Gastrocnemius medialis (tissue), 4 donors: ENCODE measurements at regions not wholly inside any gene's neighbourhood (a gene's known extent, or its start where the extent isn't known, plus 50 kb on each side); places are given as distances from the start of the nearest gene placed in this dataset.

Experiments
- ATAC-seq, 2 donors: fragments of 150-250 bp; one replicate each; pipeline ENCODE4 v1.9.1; 2016
- DNase-seq, 2 donors: peaks; one replicate each; pipeline ENCODE4 v3.0.0-alpha.2; 2019
- H3K27ac ChIP-seq, 4 donors: fragments of 200-600 bp; sonication (generic); 1 replicate in 1 of 4; 2 replicates in 3 of 4; pipeline ENCODE4 v1.5.1; 2016 to 2018; ENCODE audit warnings: mild to moderate bottlenecking in 2 of 4, moderate library complexity in 1 of 4
- H3K27me3 ChIP-seq, 3 donors: fragments of 200-600 bp; sonication (generic) in 2 of 3; 1 replicate in 1 of 3; 2 replicates in 2 of 3; pipeline versions ENCODE4 v1.5.1 to v1.6.0; 2016 to 2019; ENCODE audit warnings: mild to moderate bottlenecking in 1 of 3, moderate library complexity in 1 of 3
- H3K36me3 ChIP-seq, 2 donors: fragments of 200-600 bp; sonication (generic) in 1 of 2; one replicate each; pipeline ENCODE4 v1.5.1; 2017 to 2018
- H3K4me1 ChIP-seq, 2 donors: fragments of 200-600 bp; sonication (generic) in 1 of 2; one replicate each; pipeline ENCODE4 v1.5.1; 2016 to 2017; ENCODE audit warnings: mild to moderate bottlenecking in 2 of 2
- H3K4me3 ChIP-seq, 4 donors: fragments of 200-600 bp; sonication (generic) in 3 of 4; 1 replicate in 1 of 4; 2 replicates in 3 of 4; pipeline ENCODE4 v1.5.1; 2016 to 2019; ENCODE audit warnings: mild to moderate bottlenecking in 2 of 4
- H3K9me3 ChIP-seq, 3 donors: fragments of 200-600 bp; sonication (generic) in 2 of 3; 1 replicate in 1 of 3; 2 replicates in 2 of 3; pipeline ENCODE4 v1.5.1; 2016 to 2019
- CTCF ChIP-seq, 5 experiments: fragments of 450-650 bp in 3 of 5; fragments of 200-600 bp in 2 of 5; sonication (generic) in 2 of 5; IDR thresholded peaks in 4 of 5; conservative IDR thresholded peaks in 1 of 5; 1 replicate in 4 of 5; 2 replicates in 1 of 5; pipeline ENCODE4 v1.5.1; 2016 to 2019; ENCODE audit warnings: antibody characterized with exemption in 5 of 5, mild to moderate bottlenecking in 3 of 5, moderate library complexity in 3 of 5
- POLR2A ChIP-seq, 2 donors: fragments of 450-650 bp; IDR thresholded peaks; one replicate each; pipeline ENCODE4 v1.6.1; 2017; ENCODE audit warnings: antibody characterized with exemption in 2 of 2, mild to moderate bottlenecking in 2 of 2, moderate library complexity in 2 of 2
- in situ Hi-C, 4 donors: fragments of 200-750 bp; cut with MboI; loops; one replicate each; pipeline versions ENCODE4 v1.15.0 to v1.8.0; 2017; ENCODE audit warnings: low sequenced_read_pairs in 4 of 4
- intact Hi-C: fragments of 100-400 bp; cut with DNase I; formaldehyde crosslinking; loops from one replicate; pipeline ENCODE4 v1.15.1; 2023; ENCODE audit warnings: low total_unique reads

GRCh38 chr10:108307250-108307924 lies 1142.9 kb upstream of the SORCS1 start:
- H3K4me3 ChIP-seq: no peak overlapping the region
- H3K9me3 ChIP-seq: no peaks in the 10 kb centered on the region
- DNase-seq: no peak
- no peaks in the 10 kb centered on the region for H3K4me1 ChIP-seq
- TF ChIP-seq CTCF (IDR thresholded peaks at IDR 0.05 in 4 of 5, conservative IDR thresholded peaks at IDR 0.05 in 1 of 5) (no peak), POLR2A (IDR thresholded peaks at IDR 0.05) (no peak)
- no peaks in the 10 kb centered on the region for H3K36me3 ChIP-seq
- no peak for ATAC-seq
- no peaks in the 10 kb centered on the region for H3K27me3 ChIP-seq
- intact Hi-C loops: no loop called here
- in situ Hi-C loops: no loop called here
- no peak overlapping the region for H3K27ac ChIP-seq

GRCh38 chr10:108303149-108303548 lies 1138.6 kb upstream of the SORCS1 start:
- DNase-seq (no peak), ATAC-seq (no peak)
- in situ Hi-C loops (no loop called here), intact Hi-C loops (no loop called here)
- Histone ChIP-seq H3K27ac (no peak overlapping the region), H3K9me3 (no peaks in the 10 kb centered on the region), H3K4me1 (no peaks in the 10 kb centered on the region), H3K4me3 (no peak overlapping the region), H3K36me3 (no peaks in the 10 kb centered on the region), H3K27me3 (no peaks in the 10 kb centered on the region)
- TF ChIP-seq POLR2A (IDR thresholded peaks at IDR 0.05) (no peak), CTCF (IDR thresholded peaks at IDR 0.05 in 4 of 5, conservative IDR thresholded peaks at IDR 0.05 in 1 of 5) (no peak)

- Histone ChIP-seq H3K36me3 (no peaks in the 10 kb centered on the region), H3K27me3 (no peaks in the 10 kb centered on the region)
Observed at GRCh38 chr10:108301002-108301401, 1136.5 kb upstream of the SORCS1 start.

GRCh38 chr10:108290823-108291222 lies 1126.3 kb upstream of the SORCS1 start:
- H3K36me3 ChIP-seq: no peaks in the 10 kb centered on the region
- no peaks in the 10 kb centered on the region for H3K9me3 ChIP-seq
- DNase-seq: no peak
- no peaks in the 10 kb centered on the region for H3K4me1 ChIP-seq
- no peak overlapping the region for H3K4me3 ChIP-seq
- no peak for ATAC-seq
- H3K27me3 ChIP-seq: no peaks in the 10 kb centered on the region
- in situ Hi-C loops: no loop called here
- TF ChIP-seq CTCF (IDR thresholded peaks at IDR 0.05 in 4 of 5, conservative IDR thresholded peaks at IDR 0.05 in 1 of 5): no peak
- no peak for TF ChIP-seq POLR2A (IDR thresholded peaks at IDR 0.05)
- no peak overlapping the region for H3K27ac ChIP-seq
- intact Hi-C loops: no loop called here

More at GRCh38 chr10:108301002-108301401, 1136.5 kb upstream of the SORCS1 start:
- in situ Hi-C loops (no loop called here), intact Hi-C loops (no loop called here)
- DNase-seq (no peak), ATAC-seq (no peak)
- Histone ChIP-seq H3K27ac (no peak overlapping the region), H3K4me3 (no peak overlapping the region), H3K4me1 (no peaks in the 10 kb centered on the region), H3K9me3 (no peaks in the 10 kb centered on the region)
- no peak for TF ChIP-seq POLR2A (IDR thresholded peaks at IDR 0.05)
- no peak for TF ChIP-seq CTCF (IDR thresholded peaks at IDR 0.05 in 4 of 5, conservative IDR thresholded peaks at IDR 0.05 in 1 of 5)
